GM12891 (cell line): ENCODE measurements at regions not wholly inside any gene's neighbourhood (a gene's known extent, or its start where the extent isn't known, plus 50 kb on each side); places are given as distances from the start of the nearest gene placed in this dataset.

Experiments used
- DNase-seq: peaks from one replicate; pipeline ENCODE4 v3.0.0; 2011; ENCODE audit warnings: low spot score; ENCODE audit not compliant: insufficient read length
- FAIRE-seq: peaks from 2 replicates; lab custom pipeline; 2011; peaks lifted over from hg19 to GRCh38; lab: Jason Lieb, UNC
- PAX5 ChIP-seq: IDR thresholded peaks from 2 replicates; pipeline ENCODE4 v1.6.1; 2011; ENCODE audit warnings: low read length, moderate library complexity, mild to moderate bottlenecking; ENCODE audit not compliant: insufficient read depth, severe bottlenecking
- POLR2A ChIP-seq: IDR thresholded peaks from 2 replicates; pipeline ENCODE4 v1.6.1; 2011; ENCODE audit warnings: low read depth, low read length, control low read depth
- POLR2AphosphoS5 ChIP-seq: IDR thresholded peaks from 2 replicates; pipeline ENCODE4 v1.6.1; 2011; ENCODE audit warnings: low read depth, low read length, control low read depth
- POU2F2 ChIP-seq: IDR thresholded peaks from 2 replicates; pipeline ENCODE4 v1.6.1; 2011; ENCODE audit warnings: low read depth, mild to moderate bottlenecking, control low read depth, low read length, moderate library complexity
- SPI1 ChIP-seq: IDR thresholded peaks from 2 replicates; pipeline ENCODE4 v1.6.1; 2011; ENCODE audit warnings: low read depth, low read length, control low read depth
- TAF1 ChIP-seq: IDR thresholded peaks from 2 replicates; pipeline ENCODE4 v1.6.1; 2011; ENCODE audit warnings: low read depth, low read length, control low read depth

DNA sequence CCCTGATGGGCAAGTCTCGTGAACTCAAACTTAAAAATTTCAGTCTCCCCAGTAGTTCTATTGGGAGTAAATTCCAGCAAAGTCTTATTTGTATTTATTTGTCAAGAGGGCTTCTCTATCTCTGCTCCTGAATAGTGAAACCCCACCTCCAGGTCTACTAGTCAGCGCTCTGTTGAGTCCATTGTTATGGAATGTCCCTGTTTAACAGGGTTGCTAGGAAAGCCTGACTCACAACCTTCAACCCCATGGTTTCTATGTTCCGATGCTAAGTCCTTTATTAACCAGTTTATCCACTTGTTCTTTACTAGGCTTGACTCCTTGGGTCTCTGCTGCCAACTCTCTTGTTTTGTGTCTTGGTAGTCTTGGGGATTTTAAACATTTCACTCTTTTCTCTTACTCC lies 250.7 kb upstream of the MYOCD start:
- DNase-seq (no peak), FAIRE-seq (no peak)
- TF ChIP-seq POLR2AphosphoS5 (no peak), SPI1 (no peak), TAF1 (no peak), POU2F2 (no peak), POLR2A (no peak), PAX5 (no peak)

DNA sequence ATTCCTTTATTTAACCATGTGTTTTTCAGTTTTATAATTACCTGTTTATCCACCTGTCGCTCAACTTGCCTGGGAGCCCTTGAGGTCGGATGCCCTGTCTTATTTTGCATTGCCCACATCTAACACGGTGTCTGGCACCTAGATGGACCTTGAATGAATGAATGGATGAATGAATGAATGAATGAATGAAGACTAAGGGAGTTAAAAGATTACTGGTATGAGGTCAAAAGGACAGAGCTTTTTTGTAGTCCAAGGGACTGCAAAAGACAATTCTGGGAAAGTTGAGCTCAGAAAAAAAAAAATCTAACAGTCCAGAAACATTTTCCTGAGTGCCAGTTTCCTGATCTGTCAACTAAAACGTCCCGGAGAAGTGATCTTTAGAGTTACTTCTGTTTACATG lies 244.6 kb upstream of the MYOCD start:
- DNase-seq (no peak), FAIRE-seq (no peak)
- no peak for TF ChIP-seq TAF1
- TF ChIP-seq SPI1: no peak
- TF ChIP-seq POLR2A: no peak
- TF ChIP-seq PAX5: no peak
- TF ChIP-seq POU2F2: no peak
- no peak for TF ChIP-seq POLR2AphosphoS5

DNA sequence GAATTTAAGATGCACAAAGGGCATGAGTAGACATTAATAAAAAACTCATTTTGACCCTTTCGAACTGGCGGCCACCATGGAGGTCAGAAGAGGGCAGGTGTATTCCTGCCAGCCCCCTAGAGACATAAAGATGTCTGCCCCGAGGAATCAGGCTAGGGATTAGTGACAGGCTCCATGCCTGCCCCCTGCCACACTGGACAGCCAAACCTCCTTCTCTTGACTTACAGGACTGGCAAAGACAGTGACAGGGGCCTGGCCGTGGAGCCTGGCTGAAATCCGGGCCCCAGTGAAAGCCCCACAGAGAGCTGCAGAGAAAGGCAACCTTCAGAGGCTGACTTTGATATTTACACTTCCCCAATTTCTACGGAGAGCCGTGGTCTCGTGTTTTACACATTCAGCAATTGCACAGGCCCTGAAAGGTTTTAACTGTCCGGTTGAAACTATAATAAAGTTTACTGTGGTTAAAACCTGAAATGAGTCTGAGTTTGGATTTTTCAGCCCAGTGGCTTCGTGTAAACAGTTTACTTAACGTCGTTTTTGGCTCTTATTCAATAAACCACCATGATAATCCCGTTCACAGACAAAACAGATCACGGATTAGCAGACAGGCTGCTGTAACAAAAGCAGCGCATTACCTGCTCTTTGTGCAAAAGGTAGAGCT lies 243.9 kb upstream of the MYOCD start:
- FAIRE-seq (peak; percentile 70), DNase-seq (no peak)
- TF ChIP-seq PAX5: no peak
- peak; percentile 93 for TF ChIP-seq SPI1

DNA sequence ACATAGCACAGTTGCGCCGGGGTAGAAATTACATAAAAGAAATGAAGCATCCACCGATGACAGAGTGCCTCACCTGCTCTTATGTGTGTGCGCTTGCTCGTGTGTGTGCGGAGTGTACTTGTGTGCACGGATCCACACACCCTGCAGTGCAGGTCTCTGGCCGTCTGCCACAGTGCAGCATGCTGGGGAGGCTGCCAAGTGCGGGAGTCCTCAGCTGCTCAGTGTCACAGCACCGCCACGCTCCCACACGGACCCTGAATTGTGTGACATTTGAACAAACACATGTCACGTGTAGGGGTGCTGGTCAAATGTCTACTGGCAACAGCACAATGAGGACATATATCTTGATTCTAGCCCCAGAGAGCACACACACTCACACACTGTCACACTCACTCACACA lies 243.0 kb upstream of the MYOCD start:
- no peak for DNase-seq
- no peak for TF ChIP-seq POU2F2
- TF ChIP-seq TAF1: no peak
- no peak for TF ChIP-seq SPI1
- TF ChIP-seq POLR2AphosphoS5: no peak
- no peak for TF ChIP-seq PAX5
- TF ChIP-seq POLR2A: no peak
- peak; percentile 81 for FAIRE-seq

DNA sequence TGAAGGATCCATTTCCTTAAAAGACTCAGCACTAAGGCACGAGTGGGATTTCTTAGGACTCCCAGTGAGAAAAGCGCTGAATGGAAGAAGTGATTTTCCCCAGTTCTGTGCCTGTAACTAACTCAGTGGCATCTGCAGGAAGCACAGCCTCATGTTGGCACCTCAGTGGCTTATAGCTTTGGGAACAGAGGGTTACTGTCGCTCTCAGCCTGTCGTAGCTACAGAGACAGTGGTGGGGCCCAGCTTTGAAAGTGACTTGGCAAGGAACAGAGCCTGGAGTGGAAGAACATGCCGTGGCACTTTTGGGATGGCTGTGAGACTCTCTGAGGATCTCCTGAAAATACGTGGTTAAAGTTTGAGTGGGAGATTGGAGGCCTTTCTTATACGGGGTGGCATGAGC lies 242.4 kb upstream of the MYOCD start:
- FAIRE-seq: no peak
- no peak for TF ChIP-seq POLR2A
- no peak for TF ChIP-seq SPI1
- TF ChIP-seq POLR2AphosphoS5: no peak
- no peak for TF ChIP-seq TAF1
- no peak for TF ChIP-seq POU2F2
- TF ChIP-seq PAX5: no peak
- no peak for DNase-seq

DNA sequence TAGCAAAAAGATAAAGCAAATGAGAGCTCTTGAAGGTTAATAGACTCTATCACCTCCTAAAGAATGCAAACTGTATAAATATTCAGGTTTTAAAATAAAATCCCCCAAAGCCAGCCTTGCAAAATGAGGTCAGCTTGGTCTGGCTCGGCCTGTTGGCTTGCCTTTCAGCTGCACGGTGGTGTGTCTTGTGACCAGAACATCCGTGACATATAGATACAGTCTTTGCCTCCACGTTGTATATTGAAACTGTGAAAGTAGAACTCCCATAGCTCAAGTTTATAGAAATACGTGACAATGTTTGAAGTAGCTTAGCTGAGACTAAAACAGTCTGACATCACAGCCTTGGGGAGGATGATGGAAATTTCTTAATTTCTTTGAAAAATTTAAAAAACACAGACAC lies 236.6 kb upstream of the MYOCD start:
- DNase-seq (no peak), FAIRE-seq (peak; percentile 77)
- TF ChIP-seq TAF1 (no peak), POLR2AphosphoS5 (no peak), PAX5 (no peak), POLR2A (no peak), POU2F2 (no peak)

GRCh38 chr17:12431188-12431587 lies 234.5 kb upstream of the MYOCD start:
- TF ChIP-seq TAF1 (peak; percentile 66), POU2F2 (no peak), SPI1 (peak; percentile 97), PAX5 (no peak), POLR2A (peak; percentile 76), POLR2AphosphoS5 (peak; percentile 55)
- no peak for DNase-seq
- FAIRE-seq: peak; percentile 92

DNA sequence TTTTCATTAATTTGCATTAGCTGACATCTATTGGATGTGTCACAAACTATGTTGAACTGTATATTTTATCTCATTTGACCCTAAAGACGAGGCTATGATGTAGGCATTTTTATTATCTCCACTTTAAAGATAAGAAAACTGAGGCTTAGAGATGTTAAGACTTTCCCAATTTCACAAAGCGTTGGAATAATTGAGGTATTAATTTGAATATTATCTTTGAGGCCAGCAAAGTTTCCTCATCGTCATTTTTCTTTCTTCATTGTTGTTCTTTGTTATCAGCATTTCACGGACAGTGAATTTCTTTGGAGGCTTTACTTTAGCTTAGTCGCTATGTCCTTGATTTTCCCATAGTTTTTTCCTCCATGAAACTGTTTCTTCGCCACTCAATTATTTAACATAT lies 227.5 kb upstream of the MYOCD start:
- FAIRE-seq: no peak
- TF ChIP-seq TAF1 (no peak), SPI1 (no peak), POU2F2 (no peak), POLR2A (no peak), PAX5 (no peak), POLR2AphosphoS5 (no peak)
- DNase-seq: no peak

GRCh38 chr17:12438813-12439586 lies 226.7 kb upstream of the MYOCD start:
- no peak for TF ChIP-seq PAX5
- TF ChIP-seq POLR2AphosphoS5: peak; percentile 55
- peak; percentile 57; the same call in 1 of the 2 replicates for TF ChIP-seq POLR2A
- TF ChIP-seq TAF1: no peak
- FAIRE-seq (peak; percentile 51), DNase-seq (no peak)

- no peak for DNase-seq
- TF ChIP-seq TAF1 (no peak), POLR2A (no peak), POLR2AphosphoS5 (no peak), POU2F2 (no peak), SPI1 (no peak), PAX5 (no peak)
- FAIRE-seq: no peak
These were observed 220.4 kb upstream of the MYOCD start for GRCh38 chr17:12445331-12445730.
